NCI-H526 treated with DMSO at 0.1 percent for 48 hours (cell line): ENCODE measurements at regions not wholly inside any gene's neighbourhood (a gene's known extent, or its start where the extent isn't known, plus 50 kb on each side); places are given as distances from the start of the nearest gene placed in this dataset.
"Not testable (repeated sequence)": the region's sequence is repeated elsewhere in the genome, so short reads cannot be mapped to it uniquely, and the experiment has no call there.

Experiments
- DNase-seq: peaks from one replicate; lab custom pipeline; 2025; lab: John Stamatoyannopoulos, UW

GRCh38 chr4:120636120-120636630, 286.4 kb downstream of the PRDM5 start:
- DNase-seq = no peak

GRCh38 chr4:120633810-120634209, 288.7 kb downstream of the PRDM5 start:
- DNase-seq = no peak

- no peak for DNase-seq
Measured at GRCh38 chr4:120630427-120630826, 292.1 kb downstream of the PRDM5 start.

- no peak for DNase-seq
Measured at GRCh38 chr4:120629546-120630108, 292.9 kb downstream of the PRDM5 start.

GRCh38 chr4:120622601-120623000, 299.9 kb downstream of the PRDM5 start:
- DNase-seq = no peak

- no peak for DNase-seq
Measured at GRCh38 chr4:120617171-120617570, 305.4 kb downstream of the PRDM5 start.

- no peak for DNase-seq
Measured at GRCh38 chr4:120616041-120616440, 306.5 kb downstream of the PRDM5 start.

GRCh38 chr4:120613778-120614177, 308.7 kb downstream of the PRDM5 start:
- DNase-seq = no peak

GRCh38 chr4:120611092-120611491, 311.4 kb downstream of the PRDM5 start:
- no peak for DNase-seq

- no peak for DNase-seq
Measured at GRCh38 chr4:120591038-120591437, 331.5 kb downstream of the PRDM5 start.

GRCh38 chr4:120589787-120590186, 332.7 kb downstream of the PRDM5 start:
- DNase-seq = no peak

GRCh38 chr4:120568731-120569130, 353.8 kb downstream of the PRDM5 start:
- DNase-seq = no peak

- no peak for DNase-seq
Measured at GRCh38 chr4:120561648-120562047, 360.9 kb downstream of the PRDM5 start.

- DNase-seq = no peak
Measured at GRCh38 chr4:120557372-120557771, 365.2 kb downstream of the PRDM5 start.

- DNase-seq = no peak
Measured at GRCh38 chr4:120555058-120555457, 367.5 kb downstream of the PRDM5 start.

GRCh38 chr4:120554086-120554485, 368.4 kb downstream of the PRDM5 start:
- no peak for DNase-seq

GRCh38 chr4:120550624-120551220, 371.8 kb downstream of the PRDM5 start:
- DNase-seq = not testable (repeated sequence)

- DNase-seq = no peak
Measured at GRCh38 chr4:120549011-120549570, 373.4 kb downstream of the PRDM5 start.

- no peak for DNase-seq
Measured at GRCh38 chr4:120545391-120545790, 377.1 kb downstream of the PRDM5 start.

- DNase-seq = no peak
Measured at GRCh38 chr4:120544838-120545237, 377.7 kb downstream of the PRDM5 start.

GRCh38 chr4:120540625-120541024, 381.9 kb downstream of the PRDM5 start:
- DNase-seq = no peak

- DNase-seq = no peak
Measured at GRCh38 chr4:120536884-120537283, 385.6 kb downstream of the PRDM5 start.

- no peak for DNase-seq
Measured at GRCh38 chr4:120528428-120528827, 394.1 kb downstream of the PRDM5 start.

GRCh38 chr4:120526033-120526432, 396.5 kb downstream of the PRDM5 start:
- DNase-seq = no peak
